OCI-LY3 (cell line): ENCODE measurements at regions not wholly inside any gene's neighbourhood (a gene's known extent, or its start where the extent isn't known, plus 50 kb on each side); places are given as distances from the start of the nearest gene placed in this dataset.

ENCODE experiments used
- H2AFZ ChIP-seq: fragments of 200-600, 300-600 bp; shearing (Covaris generic); 2 replicates; pipeline ENCODE4 v1.6.0; 2014; ENCODE audit warnings: antibody characterized with exemption, low read depth, low read length
- H3K27ac ChIP-seq: fragments of 200-600, 300-600 bp; sonication (generic); 2 replicates; pipeline ENCODE4 v1.5.1; 2014; ENCODE audit warnings: mild to moderate bottlenecking, low read length, moderate library complexity, mixed read lengths
- H3K27me3 ChIP-seq: fragments of 200-600, 300-600 bp; sonication (generic); 2 replicates; pipeline ENCODE4 v1.6.1; 2014; ENCODE audit warnings: low read depth, low read length, mixed read lengths
- H3K36me3 ChIP-seq: fragments of 200-600, 300-600 bp; sonication (generic); replicated peaks from 2 replicates; pipeline ENCODE3; 2014; ENCODE audit warnings: low read depth, low read length, mixed read lengths
- H3K4me1 ChIP-seq: fragments of 300-600, 200-600 bp; sonication (generic); 2 replicates; pipeline ENCODE4 v1.6.1; 2014; ENCODE audit warnings: low read length, mixed read lengths
- H3K4me2 ChIP-seq: fragments of 200-600, 300-600 bp; sonication (generic); 2 replicates; pipeline ENCODE4 v1.6.1; 2014; ENCODE audit warnings: low read length, mixed read lengths
- H3K4me3 ChIP-seq: fragments of 300-600, 200-600 bp; sonication (generic); 2 replicates; pipeline ENCODE4 v1.5.1; 2014; ENCODE audit warnings: antibody characterized with exemption, mild to moderate bottlenecking, low read length, moderate library complexity
- H3K79me2 ChIP-seq: fragments of 300-600, 200-600 bp; shearing (Covaris generic); 2 replicates; pipeline ENCODE4 v1.6.1; 2014; ENCODE audit warnings: mild to moderate bottlenecking, low read length, mixed read lengths
- H3K9ac ChIP-seq: fragments of 300-600, 200-600 bp; shearing (Covaris generic); 2 replicates; pipeline ENCODE4 v1.6.0; 2014; ENCODE audit warnings: mild to moderate bottlenecking, low read length, moderate library complexity
- H3K9me3 ChIP-seq: fragments of 200-600, 300-600 bp; shearing (Covaris generic); 2 replicates; pipeline ENCODE4 v1.6.1; 2014; ENCODE audit warnings: low read length, mixed read lengths; ENCODE audit not compliant: insufficient read depth
- H4K20me1 ChIP-seq: fragments of 200-600, 300-600 bp; sonication (generic); 2 replicates; pipeline ENCODE4 v1.6.1; 2016; ENCODE audit warnings: low read length, mixed read lengths; ENCODE audit not compliant: insufficient read depth
- EZH2phosphoT487 ChIP-seq: fragments of 200-600 bp; shearing (Covaris generic); IDR thresholded peaks from 2 replicates; pipeline ENCODE4 v1.6.1; 2018; ENCODE audit warnings: antibody characterized with exemption, mixed run types, low read depth
- TF ChIP-seq, protein P1 (sequence below): fragments of 200-600, 300-600 bp; sonication (generic); IDR thresholded peaks from 2 replicates; pipeline ENCODE4 v1.5.1; 2014; ENCODE audit warnings: antibody characterized with exemption, low read length, low read depth

DNA sequence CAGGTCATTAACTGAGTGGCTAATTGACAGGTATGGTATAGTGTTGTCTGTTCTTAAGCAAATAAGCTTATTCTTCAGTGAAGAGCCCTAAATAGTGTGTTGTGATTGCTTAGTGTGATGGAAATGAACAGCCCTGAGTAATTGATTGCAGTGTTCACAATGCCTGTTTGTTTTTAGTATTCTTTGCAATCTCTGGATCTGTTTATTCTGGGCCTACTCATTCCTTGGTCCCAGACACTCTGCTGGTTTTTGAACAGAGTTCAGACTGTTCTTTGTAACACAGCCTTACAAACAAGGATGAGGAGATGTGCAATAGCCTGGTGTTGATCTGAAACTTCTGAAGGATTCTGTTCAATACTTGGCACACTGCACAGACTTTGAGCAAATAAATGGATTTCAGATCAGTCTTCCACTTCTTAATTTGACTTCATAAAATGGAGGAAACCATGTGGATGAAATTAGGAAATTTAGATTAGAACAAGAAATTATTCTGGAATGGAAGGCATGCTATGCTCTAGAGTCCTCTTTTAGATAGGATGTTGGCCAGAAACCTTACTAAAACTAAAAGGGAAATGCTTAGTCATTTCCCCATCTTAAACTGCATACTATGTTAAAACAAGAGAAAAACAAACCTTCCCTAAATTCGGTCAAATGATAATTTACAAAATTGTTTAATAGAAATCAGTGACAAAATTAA, 444.2 kb upstream of the SEMA3D start:
- H3K36me3 ChIP-seq, result no peaks in the 10 kb centered on the region
- H3K27me3 ChIP-seq, result no peaks in the 10 kb centered on the region
- 0 out of 2 replicates have a peak overlapping the region, but pooled peaks have one; percentile 29 for H2AFZ ChIP-seq
- no peaks in the 10 kb centered on the region for H4K20me1 ChIP-seq
- H3K4me2 ChIP-seq, result peak overlapping the region; percentile 15
- H3K4me1 ChIP-seq, result peaks cover 13% of the 10 kb centered on the region
- H3K9ac ChIP-seq, result no peak overlapping the region
- no peak overlapping the region for H3K4me3 ChIP-seq
- H3K9me3 ChIP-seq, result no peaks in the 10 kb centered on the region
- no peaks in the 10 kb centered on the region for H3K79me2 ChIP-seq
- TF ChIP-seq EZH2phosphoT487, result no peak
- TF ChIP-seq, protein P1, sequence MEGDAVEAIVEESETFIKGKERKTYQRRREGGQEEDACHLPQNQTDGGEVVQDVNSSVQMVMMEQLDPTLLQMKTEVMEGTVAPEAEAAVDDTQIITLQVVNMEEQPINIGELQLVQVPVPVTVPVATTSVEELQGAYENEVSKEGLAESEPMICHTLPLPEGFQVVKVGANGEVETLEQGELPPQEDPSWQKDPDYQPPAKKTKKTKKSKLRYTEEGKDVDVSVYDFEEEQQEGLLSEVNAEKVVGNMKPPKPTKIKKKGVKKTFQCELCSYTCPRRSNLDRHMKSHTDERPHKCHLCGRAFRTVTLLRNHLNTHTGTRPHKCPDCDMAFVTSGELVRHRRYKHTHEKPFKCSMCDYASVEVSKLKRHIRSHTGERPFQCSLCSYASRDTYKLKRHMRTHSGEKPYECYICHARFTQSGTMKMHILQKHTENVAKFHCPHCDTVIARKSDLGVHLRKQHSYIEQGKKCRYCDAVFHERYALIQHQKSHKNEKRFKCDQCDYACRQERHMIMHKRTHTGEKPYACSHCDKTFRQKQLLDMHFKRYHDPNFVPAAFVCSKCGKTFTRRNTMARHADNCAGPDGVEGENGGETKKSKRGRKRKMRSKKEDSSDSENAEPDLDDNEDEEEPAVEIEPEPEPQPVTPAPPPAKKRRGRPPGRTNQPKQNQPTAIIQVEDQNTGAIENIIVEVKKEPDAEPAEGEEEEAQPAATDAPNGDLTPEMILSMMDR, result no peak
- H3K27ac ChIP-seq, result no peak overlapping the region

DNA sequence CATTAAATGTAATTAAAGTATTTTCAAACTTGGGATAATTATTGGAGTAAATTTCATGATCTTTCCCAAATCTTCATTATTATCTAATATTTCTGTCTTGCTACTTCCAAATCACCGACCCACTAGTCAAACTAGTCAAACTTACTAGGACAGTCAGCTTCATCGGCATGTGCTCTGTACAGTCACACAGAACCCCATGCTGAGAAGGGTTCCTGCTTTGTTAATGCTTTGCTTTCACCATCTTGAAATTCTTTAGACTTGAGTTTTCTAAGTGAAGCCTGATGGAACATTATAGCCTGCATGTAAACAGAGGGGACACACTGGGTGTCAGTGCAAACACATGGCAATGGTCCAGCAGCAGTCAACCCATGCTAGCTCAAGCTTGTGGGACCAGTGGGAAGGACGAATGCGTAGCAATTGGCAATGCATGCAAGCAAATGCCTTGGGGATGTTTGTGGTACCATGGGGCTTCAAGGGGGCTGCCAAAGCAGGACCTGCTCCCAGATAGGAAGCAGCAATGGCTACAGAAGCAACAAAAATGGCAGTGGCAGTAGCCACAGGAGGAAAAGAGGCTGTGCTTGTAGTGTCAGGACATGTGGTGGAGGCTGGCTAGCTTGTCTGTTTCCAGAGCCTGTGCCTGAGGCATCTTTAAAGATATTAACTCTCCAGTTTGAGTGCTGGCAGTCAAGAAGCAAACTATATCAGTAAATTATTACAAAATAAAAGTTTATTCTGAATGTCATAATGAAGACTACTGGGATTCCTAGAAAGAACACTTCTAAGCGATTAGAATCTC, 441.1 kb upstream of the SEMA3D start:
- H3K27ac ChIP-seq, result no peak overlapping the region
- H3K4me3 ChIP-seq, result no peak overlapping the region
- no peaks in the 10 kb centered on the region for H3K27me3 ChIP-seq
- peaks cover 13% of the 10 kb centered on the region for H3K4me1 ChIP-seq
- no peak overlapping the region for H2AFZ ChIP-seq
- no peaks in the 10 kb centered on the region for H3K79me2 ChIP-seq
- H3K36me3 ChIP-seq, result no peaks in the 10 kb centered on the region
- H3K4me2 ChIP-seq, result no peak overlapping the region
- TF ChIP-seq EZH2phosphoT487, result no peak
- TF ChIP-seq, protein P1, result no peak
- H3K9me3 ChIP-seq, result no peaks in the 10 kb centered on the region
- no peaks in the 10 kb centered on the region for H4K20me1 ChIP-seq
- H3K9ac ChIP-seq, result no peak overlapping the region

DNA sequence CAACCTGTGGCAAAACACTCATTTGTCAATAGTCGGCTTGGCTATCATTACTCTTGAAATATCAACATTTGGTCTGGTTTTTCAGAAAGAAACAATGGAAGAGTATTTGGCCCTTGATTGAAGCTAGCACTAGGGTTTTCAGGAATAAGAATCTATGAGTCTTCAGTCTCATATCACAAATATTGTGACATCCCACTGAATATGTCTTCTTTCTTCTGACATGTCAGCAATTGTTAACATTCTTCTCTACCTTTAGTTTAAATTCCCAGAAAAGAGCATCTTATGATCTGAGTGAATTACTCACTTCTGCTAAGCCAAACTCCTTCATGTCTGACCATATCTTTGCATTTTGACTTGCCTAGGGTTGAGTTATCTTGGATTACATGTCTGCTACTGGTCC, 435.2 kb upstream of the SEMA3D start:
- Histone ChIP-seq H3K27ac (peak overlapping the region; percentile 28; the same call in 1 of the 2 replicates), H3K79me2 (no peaks in the 10 kb centered on the region), H3K36me3 (no peaks in the 10 kb centered on the region), H3K4me1 (peaks cover 10% of the 10 kb centered on the region), H3K27me3 (no peaks in the 10 kb centered on the region), H4K20me1 (no peaks in the 10 kb centered on the region), H3K4me2 (no peak overlapping the region), H3K4me3 (no peak overlapping the region), H3K9me3 (no peaks in the 10 kb centered on the region), H3K9ac (no peak overlapping the region), H2AFZ (no peak overlapping the region)
- TF ChIP-seq, protein P1, result no peak
- TF ChIP-seq EZH2phosphoT487, result no peak

DNA sequence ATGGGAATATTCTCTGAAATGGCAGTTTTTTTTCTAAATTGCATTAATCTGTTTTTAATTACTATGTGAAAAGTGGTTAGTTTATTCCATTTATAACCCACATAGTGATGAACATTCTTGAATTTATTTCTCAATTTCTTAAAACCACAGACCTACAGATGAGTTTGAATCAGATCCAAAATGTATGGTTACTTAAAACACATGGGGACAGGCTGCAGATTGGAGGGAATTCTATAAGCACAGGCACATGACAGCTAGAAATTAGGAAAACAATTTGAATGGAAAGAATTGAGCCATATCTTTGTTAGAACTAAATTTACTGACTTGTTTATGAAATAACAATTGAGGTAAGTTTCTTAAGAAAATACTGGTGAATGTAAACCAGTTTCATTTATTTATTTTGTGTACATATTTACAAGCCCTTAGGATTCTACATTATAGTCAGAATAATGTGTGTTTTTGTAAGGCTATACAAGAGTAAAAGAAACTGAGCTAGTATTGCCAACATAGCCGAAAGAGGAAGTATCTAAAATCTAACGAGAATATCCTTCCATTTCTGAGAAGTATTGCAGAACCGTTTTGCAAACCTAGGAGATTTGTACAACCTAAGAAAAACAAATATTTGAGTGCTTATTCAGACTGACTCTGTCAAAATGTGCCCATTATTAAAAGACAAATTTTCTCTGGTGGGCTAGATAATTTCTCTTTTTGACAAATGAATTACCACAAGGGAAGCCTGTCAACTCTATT, 434.3 kb upstream of the SEMA3D start:
- Histone ChIP-seq H3K9ac (no peak overlapping the region), H4K20me1 (no peaks in the 10 kb centered on the region), H2AFZ (peak overlapping the region; percentile 55), H3K27me3 (no peaks in the 10 kb centered on the region), H3K4me3 (peak overlapping the region; percentile 33; the same call in 1 of the 2 replicates), H3K79me2 (no peaks in the 10 kb centered on the region), H3K36me3 (no peaks in the 10 kb centered on the region), H3K4me1 (peaks cover 10% of the 10 kb centered on the region), H3K4me2 (peak overlapping the region; percentile 59), H3K27ac (peak overlapping the region; percentile 28), H3K9me3 (no peaks in the 10 kb centered on the region)
- TF ChIP-seq, protein P1, result no peak
- TF ChIP-seq EZH2phosphoT487, result no peak
